SU-DHL-6 (cell line): ENCODE measurements at regions not wholly inside any gene's neighbourhood (a gene's known extent, or its start where the extent isn't known, plus 50 kb on each side); places are given as distances from the start of the nearest gene placed in this dataset.
"Not testable (repeated sequence)": the region's sequence is repeated elsewhere in the genome, so short reads cannot be mapped to it uniquely, and the experiment has no call there.

Source experiments
- CTCF ChIP-seq: fragments of 200-600 bp; sonication (generic); IDR thresholded peaks from one replicate; pipeline ENCODE4 v1.5.1; 2017; ENCODE audit warnings: antibody characterized with exemption, mild to moderate bottlenecking, low read length, moderate library complexity; ENCODE audit not compliant: insufficient read depth, poor library complexity, severe bottlenecking
- EZH2phosphoT487 ChIP-seq: fragments of 200-600 bp; sonication (generic), shearing (Covaris generic); conservative IDR thresholded peaks from 2 replicates; pipeline ENCODE4 v1.6.1; 2018; ENCODE audit warnings: mild to moderate bottlenecking, antibody characterized with exemption, low read length, moderate library complexity, mixed read lengths

GRCh38 chr11:93065074-93065674 is 95.7 kb downstream of the MTNR1B start:
- not testable (repeated sequence) for TF ChIP-seq CTCF, EZH2phosphoT487
